ENCODE measurements at regions not wholly inside any gene's neighbourhood (a gene's known extent, or its start where the extent isn't known, plus 50 kb on each side); places are given as distances from the start of the nearest gene placed in this dataset.

DNA sequence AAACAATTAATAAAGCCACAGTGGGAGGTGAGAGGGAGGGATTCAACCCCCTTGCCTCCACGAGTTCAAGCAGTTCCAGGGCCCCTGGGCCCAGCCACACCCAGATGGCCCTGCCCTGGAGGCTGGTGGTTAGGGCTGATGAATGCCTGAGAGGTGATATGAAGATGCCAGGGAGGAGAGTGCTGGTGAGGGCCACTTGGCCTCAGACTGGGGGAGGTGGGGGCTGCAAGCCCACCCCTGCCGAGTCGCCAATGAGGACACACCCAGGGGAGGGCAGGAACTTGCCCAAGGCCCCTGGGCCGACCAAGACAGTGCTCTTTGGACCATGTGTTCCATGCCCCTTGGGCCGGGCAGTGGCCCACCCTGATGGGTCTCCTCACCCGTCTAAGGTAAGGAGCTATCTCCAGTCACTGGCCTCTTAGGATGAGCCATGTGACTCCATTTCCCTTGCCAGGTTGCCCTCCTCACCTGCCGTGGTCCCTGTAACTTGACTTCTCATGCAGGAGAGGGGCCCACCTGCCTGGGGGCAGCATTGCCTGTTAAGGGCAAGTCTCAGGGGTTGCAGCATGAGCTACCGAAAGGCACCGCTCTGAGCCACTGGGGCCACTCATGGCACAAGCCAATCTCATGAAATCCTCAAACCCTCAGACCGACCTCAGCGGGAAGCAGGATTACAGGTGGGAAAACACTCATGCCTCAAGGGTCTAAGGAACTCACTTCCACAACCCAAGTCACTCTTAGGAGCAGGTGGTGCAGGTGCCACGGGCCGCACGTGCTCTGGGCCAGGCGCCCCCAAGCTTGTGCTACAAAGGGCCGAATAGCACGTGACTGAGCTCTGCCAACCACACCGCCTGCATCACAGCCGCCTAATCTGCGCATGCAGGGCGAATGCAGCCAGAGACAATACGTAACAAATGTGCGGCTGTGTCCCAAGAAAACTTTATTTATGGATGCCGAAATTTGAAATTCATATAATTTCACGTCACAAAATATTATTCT lies 147.4 kb upstream of the MLN start:
- DNase-seq: no peak

GRCh38 chr6:33950472-33950881 lies 146.7 kb upstream of the MLN start:
- DNase-seq: no peak

DNA sequence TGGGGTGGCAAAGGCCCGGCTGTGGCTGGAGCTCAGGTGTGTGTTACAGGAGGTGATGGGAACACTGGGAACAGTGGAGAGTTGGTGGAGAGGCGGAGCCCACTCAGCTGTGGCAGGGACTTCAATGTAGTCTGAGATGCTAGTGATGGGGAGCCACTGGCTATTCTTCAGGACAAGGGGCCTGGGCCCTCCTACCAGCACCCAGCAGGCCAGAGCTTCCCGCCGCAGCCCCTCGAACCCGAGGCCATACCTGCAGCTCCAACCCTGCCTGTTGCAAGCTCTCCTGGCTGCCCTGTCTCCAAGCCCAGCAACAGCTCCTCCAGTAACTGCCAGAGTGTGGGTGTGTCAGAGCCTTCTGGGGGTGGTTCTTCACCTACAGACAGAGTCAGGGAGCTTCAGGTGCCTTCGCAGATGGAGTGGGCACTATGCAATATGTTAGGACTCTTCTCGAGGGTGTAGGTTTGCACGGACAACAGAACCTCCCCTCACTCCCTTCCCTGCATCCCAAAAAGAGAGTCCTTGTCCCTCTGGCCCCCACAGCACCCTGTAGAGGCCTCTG lies 146.2 kb upstream of the MLN start:
- no peak for DNase-seq

DNA sequence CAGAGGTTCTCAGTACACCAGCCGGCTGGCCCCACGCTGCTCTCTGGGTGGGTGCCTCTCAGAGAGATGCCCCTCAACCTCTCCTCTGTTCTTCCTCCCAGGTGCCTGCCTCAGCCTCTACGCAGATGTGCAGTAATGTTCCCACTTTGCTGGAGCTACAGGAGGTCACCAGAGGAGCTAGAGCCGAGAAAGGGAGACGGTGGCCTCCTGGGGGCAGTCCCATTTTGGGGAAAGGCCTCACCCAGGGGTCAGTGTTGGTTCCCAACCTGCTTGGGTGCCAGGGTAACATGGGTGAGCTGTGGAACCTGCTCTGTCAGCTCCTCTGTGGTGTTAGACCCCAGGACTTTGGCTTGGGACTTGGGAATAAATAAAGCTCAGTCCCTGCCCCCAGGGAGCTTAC lies 145.3 kb upstream of the MLN start:
- DNase-seq: no peak

DNA sequence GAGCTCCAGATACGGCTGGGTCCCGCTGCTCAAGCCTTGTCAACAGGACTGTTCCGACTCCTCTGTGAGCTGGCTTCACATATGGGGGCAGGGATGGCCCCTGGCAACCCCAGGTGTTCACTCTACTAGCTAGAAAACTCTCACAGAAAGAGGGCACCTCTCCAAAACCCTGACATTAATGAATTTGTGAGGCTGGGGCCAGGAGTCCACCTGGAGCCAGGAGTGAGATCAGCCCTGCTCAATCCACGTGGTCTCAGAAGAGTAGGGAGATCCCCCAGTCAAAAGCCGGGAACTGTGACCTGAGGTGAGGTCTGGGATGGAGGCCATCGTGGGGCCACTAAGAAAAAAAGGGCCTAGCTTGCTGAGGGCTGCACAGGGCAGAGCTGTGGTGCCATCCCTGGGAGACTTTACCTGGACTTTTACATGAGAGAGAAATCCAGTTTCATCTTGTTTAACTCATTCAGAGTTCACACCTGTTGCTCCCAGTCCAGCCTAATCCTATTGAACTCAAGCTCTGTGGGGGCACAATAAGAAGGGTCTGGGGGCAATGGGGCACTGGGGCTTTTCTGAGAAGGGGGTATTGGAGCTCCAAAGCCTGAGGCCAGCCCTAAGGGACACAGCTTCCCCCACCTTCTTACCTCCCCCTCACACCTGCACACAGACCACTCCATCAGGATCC lies 144.3 kb upstream of the MLN start:
- DNase-seq: no peak

DNA sequence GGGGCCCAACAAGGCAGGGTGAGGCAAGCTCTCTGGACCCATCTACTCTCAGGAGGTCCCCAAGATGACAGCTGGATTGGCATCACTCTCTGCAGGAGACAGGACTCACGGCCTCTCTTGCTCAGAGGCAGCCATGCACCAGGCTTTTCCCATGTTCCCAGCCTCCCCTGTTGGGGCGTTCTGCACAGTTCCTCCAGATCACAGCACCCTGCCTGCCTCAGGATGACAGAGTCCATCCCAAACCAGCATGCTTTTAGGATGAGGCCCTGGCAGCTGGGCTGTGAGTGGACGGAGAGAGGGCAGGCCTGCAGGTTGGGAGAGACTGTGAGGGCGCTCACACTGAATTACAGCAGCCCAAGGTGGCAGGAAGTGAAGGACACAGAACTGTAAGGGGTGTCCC lies 143.2 kb upstream of the MLN start:
- no peak for DNase-seq

GRCh38 chr6:33945931-33946330 lies 142.1 kb upstream of the MLN start:
- DNase-seq: no peak

DNA sequence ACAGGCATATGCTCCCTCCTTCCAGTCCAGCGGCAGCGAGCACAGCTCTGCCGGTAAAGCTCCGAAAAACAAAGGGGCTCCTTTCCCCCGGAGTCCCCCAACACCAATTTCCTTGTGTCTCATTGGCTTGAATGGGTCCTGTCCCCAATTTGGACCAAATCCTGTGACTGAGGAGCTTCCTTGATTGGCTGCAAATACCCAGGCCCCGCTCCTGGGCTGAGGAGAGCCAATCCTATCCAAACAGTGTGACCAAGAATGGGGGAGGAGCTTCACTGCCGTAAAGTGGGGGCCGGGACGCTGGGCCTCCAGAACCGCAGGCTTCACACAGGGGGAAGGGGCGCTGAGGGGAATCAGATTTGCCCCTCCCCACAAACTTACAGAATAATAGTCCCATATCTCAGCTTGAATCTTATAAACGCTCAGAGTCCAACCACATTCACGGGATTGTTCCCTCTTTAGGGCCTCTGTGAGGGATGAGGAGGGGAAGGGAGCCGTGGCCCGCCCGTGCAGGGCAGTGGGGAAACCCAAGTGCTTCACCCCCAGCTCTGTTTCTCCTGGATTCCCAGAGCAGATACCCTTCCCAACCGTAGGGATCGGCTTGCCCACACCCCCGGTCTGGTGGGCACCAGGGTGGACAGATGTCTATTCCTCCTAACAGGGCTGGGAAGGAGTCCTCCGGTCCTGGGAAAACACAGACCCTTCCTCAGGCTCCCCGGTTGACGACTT lies 141.0 kb upstream of the MLN start:
- DNase-seq: no peak

GRCh38 chr6:33936886-33937285 lies 133.1 kb upstream of the MLN start:
- no peak for DNase-seq

- DNase-seq: no peak
Measured at GRCh38 chr6:33935439-33936080, 131.8 kb upstream of the MLN start.

- no peak for DNase-seq
Measured at GRCh38 chr6:33934731-33935270, 131.0 kb upstream of the MLN start.

- DNase-seq: no peak
Measured at GRCh38 chr6:33933101-33933500, 129.3 kb upstream of the MLN start.

DNA sequence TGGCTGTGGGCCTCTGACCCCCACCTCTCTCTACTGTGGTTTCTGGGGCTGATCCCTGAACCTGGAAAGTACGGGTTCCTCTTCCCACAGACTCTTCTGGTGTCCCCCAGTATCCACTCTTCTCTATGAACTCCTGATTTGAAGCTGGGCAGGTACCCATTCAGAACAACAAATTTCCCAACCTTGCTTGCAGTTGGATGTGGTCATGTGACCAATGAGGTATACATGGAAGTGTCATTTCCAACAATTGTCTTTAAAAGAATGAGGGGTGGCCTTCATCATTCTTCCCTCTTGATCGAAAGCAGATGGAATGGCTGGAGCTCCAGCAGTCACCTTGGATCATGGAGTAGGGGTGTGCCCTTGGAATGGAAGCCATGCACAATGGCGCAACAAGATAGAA lies 128.0 kb upstream of the MLN start:
- DNase-seq: no peak

GRCh38 chr6:33929575-33930288 lies 125.9 kb upstream of the MLN start:
- peak; percentile 39 for DNase-seq

GRCh38 chr6:33927616-33928015 lies 123.8 kb upstream of the MLN start:
- DNase-seq: no peak

DNA sequence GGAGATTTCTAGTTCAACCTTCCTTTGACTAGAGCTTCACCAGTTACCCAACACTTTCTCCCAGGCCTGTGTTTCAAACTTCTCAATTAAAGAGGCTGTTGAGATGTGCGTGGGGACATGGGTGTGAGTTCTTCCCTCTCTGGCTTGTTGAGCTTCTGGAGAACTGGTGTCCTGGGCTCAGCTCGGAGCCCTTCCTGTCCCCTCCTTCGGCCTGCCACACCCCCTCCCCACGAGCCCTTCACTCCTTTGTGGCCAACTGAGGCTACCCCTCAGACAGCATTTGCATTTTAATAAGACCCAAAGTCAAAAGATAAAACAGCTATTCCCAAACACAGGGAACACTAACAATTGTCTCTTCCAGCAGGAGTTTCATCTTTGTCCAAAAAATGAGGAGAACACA lies 123.3 kb upstream of the MLN start:
- DNase-seq: no peak

DNA sequence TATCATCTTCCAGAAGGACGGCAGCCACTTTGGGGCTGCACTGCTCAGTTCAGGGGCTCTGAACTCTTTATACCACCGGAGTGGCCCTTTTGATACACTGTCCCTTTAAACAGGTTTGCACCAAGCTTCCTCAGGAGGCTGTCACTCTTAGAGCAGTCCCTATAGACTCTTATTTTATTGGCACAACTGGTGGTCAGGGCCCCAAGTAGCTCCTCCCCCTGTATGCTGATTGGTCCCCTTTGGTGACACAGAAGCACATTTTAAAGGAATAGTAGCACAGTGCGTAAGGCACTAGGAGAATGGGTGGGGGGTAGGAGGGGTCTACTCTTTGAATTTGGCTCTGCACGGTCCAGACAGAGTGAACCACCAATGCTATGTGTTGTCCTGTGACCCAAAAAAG lies 122.6 kb upstream of the MLN start:
- no peak for DNase-seq

- DNase-seq: no peak
Measured at GRCh38 chr6:33925936-33926335, 122.1 kb upstream of the MLN start.

- no peak for DNase-seq
Measured at GRCh38 chr6:33925210-33925609, 121.4 kb upstream of the MLN start.

- no peak for DNase-seq
Measured at GRCh38 chr6:33924681-33925080, 120.9 kb upstream of the MLN start.

- no peak for DNase-seq
Measured at GRCh38 chr6:33923857-33924514, 120.2 kb upstream of the MLN start.

Data from activated CD4-positive, alpha-beta T cell treated with anti-CD3 and anti-CD28 coated beads for 48 hours (primary cell).